Endothelial cell of umbilical vein (primary cell): ENCODE measurements at regions not wholly inside any gene's neighbourhood (a gene's known extent, or its start where the extent isn't known, plus 50 kb on each side); places are given as distances from the start of the nearest gene placed in this dataset.

ENCODE experiments used
- BruUV-seq: library from RNA; stranded (reverse); fragments of 400-500 nt; replicated peaks from 2 replicates; lab custom pipeline; 2021; lab: Mats Ljungman, UMichigan
- CTCF ChIA-PET: fragments of 300-600, 350-600 bp; sonication (Branson Sonifier 250); formaldehyde crosslinking; loops from one replicate; lab custom pipeline; 2021; ENCODE audit warnings: antibody characterized with exemption, inconsistent platforms; lab: Charles Lee
- POLR2A ChIA-PET: fragments of 300-600, 350-600 bp; sonication (Branson Sonifier 250); formaldehyde crosslinking; loops from one replicate; lab custom pipeline; 2021; ENCODE audit warnings: antibody characterized with exemption, inconsistent platforms; lab: Charles Lee
- DNase-seq: peaks from one replicate; pipeline ENCODE4 v3.0.0-alpha.2; 2011; ENCODE audit warnings: low read depth, low spot score
- FAIRE-seq: peaks from 2 replicates; lab custom pipeline; 2011; peaks lifted over from hg19 to GRCh38; lab: Jason Lieb, UNC
- H2AFZ ChIP-seq: 2 replicates; pipeline ENCODE4 v1.6.0; 2012; ENCODE audit warnings: low read depth, low read length, control low read depth, inconsistent platforms
- H3K27ac ChIP-seq: 2 replicates; pipeline ENCODE4 v1.5.1; 2011; ENCODE audit warnings: low read depth, mild to moderate bottlenecking, control low read depth, low read length, moderate library complexity; ENCODE audit not compliant: insufficient read depth
- H3K27me3 ChIP-seq, 2 experiments: 2 replicates each; pipeline versions ENCODE4 v1.6.0 to v1.6.1; 2011; ENCODE audit warnings: low read length in 2 of 2, mixed read lengths in 1 of 2; ENCODE audit not compliant: control insufficient read depth in 2 of 2, insufficient read depth in 2 of 2
- H3K36me3 ChIP-seq, 2 experiments: 2 replicates in 1 of 2; 3 replicates in 1 of 2; pipeline ENCODE4 v1.5.1; 2011; ENCODE audit warnings: low read length in 2 of 2, mild to moderate bottlenecking in 1 of 2, moderate library complexity in 1 of 2; ENCODE audit not compliant: control insufficient read depth in 2 of 2, insufficient read depth in 2 of 2; ENCODE audit errors: extremely low read depth in 1 of 2
- H3K4me1 ChIP-seq: 3 replicates; pipeline ENCODE4 v1.5.1; 2011; ENCODE audit warnings: mild to moderate bottlenecking, low read length; ENCODE audit not compliant: control insufficient read depth, insufficient read depth; ENCODE audit errors: extremely low read depth
- H3K4me2 ChIP-seq: 2 replicates; pipeline ENCODE4 v1.6.1; 2011; ENCODE audit warnings: low read length, control low read depth, mixed read lengths; ENCODE audit not compliant: insufficient read depth
- H3K4me3 ChIP-seq, 3 experiments: fragments of 200-600 bp in 1 of 3; sonication (generic), shearing (Covaris generic) in 1 of 3; replicated peaks in 1 of 3; 2 replicates each; pipeline ENCODE4 v1.5.1; 2011 to 2016; ENCODE audit warnings: control low read depth in 3 of 3, low read length in 3 of 3, mild to moderate bottlenecking in 2 of 3, inconsistent platforms in 1 of 3, low read depth in 1 of 3, moderate library complexity in 1 of 3; ENCODE audit not compliant: insufficient read depth in 1 of 3
- H3K79me2 ChIP-seq: 2 replicates; pipeline ENCODE4 v1.6.0; 2012; ENCODE audit warnings: low read length, inconsistent platforms; ENCODE audit not compliant: control insufficient read depth, insufficient read depth
- H3K9ac ChIP-seq: replicated peaks from 2 replicates; pipeline ENCODE3; 2011; ENCODE audit warnings: low read length, control low read depth; ENCODE audit not compliant: insufficient read depth; ENCODE audit errors: extremely low read depth
- H3K9me1 ChIP-seq: replicated peaks from 3 replicates; pipeline ENCODE4 v1.6.0; 2011; ENCODE audit warnings: mild to moderate bottlenecking, low read length; ENCODE audit not compliant: control insufficient read depth, insufficient read depth; ENCODE audit errors: extremely low read depth
- H3K9me3 ChIP-seq: replicated peaks from 2 replicates; pipeline ENCODE4 v1.5.1; 2012; ENCODE audit warnings: low read length, inconsistent platforms; ENCODE audit not compliant: control insufficient read depth, insufficient read depth
- H4K20me1 ChIP-seq: replicated peaks from 2 replicates; pipeline ENCODE3; 2011; ENCODE audit warnings: mild to moderate bottlenecking, low read length; ENCODE audit not compliant: control insufficient read depth, insufficient read depth; ENCODE audit errors: extremely low read depth
- CTCF ChIP-seq, 2 donors: IDR thresholded peaks; 1 replicate in 1 of 2; 2 replicates in 1 of 2; pipeline ENCODE4 v1.5.1; 2011; ENCODE audit warnings: low read length in 2 of 2, mild to moderate bottlenecking in 2 of 2, moderate library complexity in 2 of 2, control low read depth in 1 of 2, inconsistent platforms in 1 of 2, low read depth in 1 of 2; ENCODE audit not compliant: insufficient read depth in 1 of 2; ENCODE audit errors: extremely low read depth in 1 of 2
- FOS ChIP-seq: IDR thresholded peaks from 2 replicates; pipeline ENCODE4 v1.6.1; 2011; ENCODE audit warnings: mild to moderate bottlenecking, low read length, moderate library complexity, borderline replicate concordance; ENCODE audit not compliant: insufficient read depth
- GATA2 ChIP-seq: IDR thresholded peaks from 2 replicates; pipeline ENCODE4 v1.7.0; 2011; ENCODE audit warnings: low read depth, mild to moderate bottlenecking, moderate library complexity, mixed read lengths, low read length; ENCODE audit not compliant: insufficient read length, insufficient read depth
- JUN ChIP-seq: IDR thresholded peaks from 2 replicates; pipeline ENCODE4 v1.6.1; 2011; ENCODE audit warnings: borderline replicate concordance, low read depth; ENCODE audit not compliant: insufficient read length, insufficient read depth
- MAX ChIP-seq: IDR thresholded peaks from 2 replicates; pipeline ENCODE4 v1.6.1; 2011; ENCODE audit not compliant: insufficient read depth, insufficient read length
- MYC ChIP-seq: IDR thresholded peaks from one replicate; pipeline ENCODE4 v1.6.1; 2011; ENCODE audit warnings: mild to moderate bottlenecking, low read depth, low read length
- POLR2A ChIP-seq: IDR thresholded peaks from 2 replicates; pipeline ENCODE4 v1.6.1; 2012; ENCODE audit warnings: low read depth, mild to moderate bottlenecking, control low read depth, low read length
- POLR2AphosphoS5 ChIP-seq: IDR thresholded peaks from 2 replicates; pipeline ENCODE4 v1.6.1; 2012; ENCODE audit warnings: low read depth, mild to moderate bottlenecking, control low read depth, low read length, moderate library complexity; ENCODE audit not compliant: insufficient read depth
- dilution Hi-C: fragments of 300-500 bp; cut with MboI; formaldehyde crosslinking; loops from one replicate; pipeline ENCODE4 v1.15.0; 2019; ENCODE audit warnings: low sequenced_read_pairs; ENCODE audit not compliant: extremely low pct_ligation_motif_present
- intact Hi-C: fragments of 100-400 bp; cut with micrococcal nuclease; formaldehyde crosslinking; loops from one replicate; pipeline ENCODE4 v1.10.0; 2022

DNA sequence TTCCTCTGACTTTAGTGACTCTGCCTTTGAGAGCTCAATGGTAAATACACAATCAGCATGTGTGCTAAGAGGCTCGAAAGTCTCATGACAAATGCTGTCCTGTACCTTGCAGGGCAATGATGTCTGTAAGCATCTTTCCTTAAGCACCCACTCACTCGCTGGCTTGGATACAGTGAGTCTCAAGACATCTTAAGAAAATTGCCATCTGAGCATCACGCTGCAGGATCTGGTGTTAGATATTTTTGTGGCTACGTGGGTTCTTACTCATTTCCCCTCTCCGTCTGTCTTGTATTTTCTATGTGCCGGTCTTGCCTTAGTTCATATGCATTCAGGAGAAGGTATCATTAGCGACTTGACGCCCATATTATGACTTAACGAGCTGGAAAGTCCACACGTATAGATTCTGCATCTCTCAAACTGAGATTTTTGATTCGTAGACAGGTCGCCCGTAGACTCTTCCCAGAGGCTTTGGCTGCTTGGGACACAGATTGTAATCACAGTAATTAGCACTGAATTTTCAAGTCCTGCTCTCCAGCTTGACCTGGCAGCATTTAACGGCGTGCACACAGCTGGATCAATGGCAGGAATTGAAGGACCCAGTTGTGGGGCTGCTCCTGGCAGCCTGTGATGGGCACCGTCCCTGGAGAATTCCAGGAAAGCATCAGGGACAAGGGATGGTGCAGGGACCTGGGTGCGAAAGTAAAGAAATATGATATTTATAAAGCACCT is 231.2 kb downstream of the ZIC5 start:
- POLR2A ChIA-PET, result no interaction called here
- no peak overlapping the region for H3K4me2 ChIP-seq
- intact Hi-C loops, result no loop called here

More for the DNA sequence above, 231.2 kb downstream of the ZIC5 start:
- dilution Hi-C loops, result no loop called here
- Histone ChIP-seq H3K27me3 (peaks cover 4 to 5% of the 10 kb centered on the region in 2 experiments), H3K4me1 (no peaks in the 10 kb centered on the region), H3K9me3 (no peaks in the 10 kb centered on the region), H2AFZ (no peak overlapping the region), H3K36me3 (no peaks in the 10 kb centered on the region), H3K9ac (no peak overlapping the region), H3K9me1 (no peaks in the 10 kb centered on the region), H3K27ac (no peak overlapping the region), H4K20me1 (no peaks in the 10 kb centered on the region), H3K4me3 (no peak overlapping the region), H3K79me2 (no peaks in the 10 kb centered on the region)
- no TSS peak for BruUV-seq
- FAIRE-seq, result no peak
- DNase-seq, result no peak
- no peak for TF ChIP-seq MAX
- no peak for TF ChIP-seq CTCF (IDR thresholded peaks at IDR 0.05; ENCODE audit: extremely low read depth in 1 of 2, insufficient read depth in 1 of 2, low read depth in 1 of 2, low read length in 2 of 2)
- TF ChIP-seq POLR2A, result no peak
- no peak for TF ChIP-seq FOS
- no peak for TF ChIP-seq POLR2AphosphoS5
- no peak for TF ChIP-seq JUN
- TF ChIP-seq MYC, result no peak
- TF ChIP-seq GATA2, result no peak
- CTCF ChIA-PET, result interaction anchor here (0.6 kb wide), 1 partner anchor 435 kb away, joined by 3 read pairs; no protein-coding TSS in a partner anchor
